IMR-90 (cell line): ENCODE measurements at regions not wholly inside any gene's neighbourhood (a gene's known extent, or its start where the extent isn't known, plus 50 kb on each side); places are given as distances from the start of the nearest gene placed in this dataset.

Source experiments
- FOS ChIP-seq: fragments of 150-350 bp; IDR thresholded peaks from 2 replicates; pipeline ENCODE4 v1.6.1; 2016; ENCODE audit warnings: low read depth, low read length
- MAZ ChIP-seq: IDR thresholded peaks from 2 replicates; pipeline ENCODE4 v1.6.1; 2012; ENCODE audit warnings: low read depth, mild to moderate bottlenecking, low read length, improper control_type of control experiment, moderate library complexity, borderline replicate concordance
- MXI1 ChIP-seq: IDR thresholded peaks from 2 replicates; pipeline ENCODE4 v1.6.1; 2012; ENCODE audit warnings: low read depth, mild to moderate bottlenecking, low read length, moderate library complexity, borderline replicate concordance
- NFE2L2 ChIP-seq: fragments of 150-350 bp; IDR thresholded peaks from 2 replicates; pipeline ENCODE4 v1.6.1; 2016; ENCODE audit warnings: low read depth, mild to moderate bottlenecking, low read length
- POLR2A ChIP-seq: IDR thresholded peaks from 2 replicates; pipeline ENCODE4 v1.6.1; 2012; ENCODE audit warnings: mild to moderate bottlenecking, low read depth, low read length
- RAD21 ChIP-seq: IDR thresholded peaks from 2 replicates; pipeline ENCODE4 v1.6.1; 2012; ENCODE audit warnings: low read length, improper control_type of control experiment
- RCOR1 ChIP-seq: IDR thresholded peaks from 2 replicates; pipeline ENCODE4 v1.6.1; 2012; ENCODE audit warnings: mild to moderate bottlenecking, low read length, improper control_type of control experiment; ENCODE audit not compliant: insufficient replicate concordance
- SMC3 ChIP-seq: fragments of 150-350 bp; IDR thresholded peaks from 2 replicates; pipeline ENCODE4 v1.6.1; 2016; ENCODE audit warnings: low read depth, mild to moderate bottlenecking, antibody characterized with exemption, low read length, moderate library complexity
- TF ChIP-seq, protein P1 (sequence below): conservative IDR thresholded peaks from 2 replicates; pipeline ENCODE4 v1.5.1; 2012; ENCODE audit warnings: mild to moderate bottlenecking, low read depth, low read length, improper control_type of control experiment
- TF ChIP-seq, protein P2 (sequence below): fragments of 150-350 bp; IDR thresholded peaks from 2 replicates; pipeline ENCODE4 v1.6.1; 2017; ENCODE audit warnings: mild to moderate bottlenecking, antibody characterized with exemption, low read length, low read depth

GRCh38 chr4:53711926-53712325 is 120.6 kb upstream of the LNX1 start:
- TF ChIP-seq NFE2L2 (no peak), POLR2A (no peak), SMC3 (no peak), MXI1 (no peak), MAZ (no peak), FOS (no peak), RCOR1 (no peak), RAD21 (no peak)
- TF ChIP-seq, protein P1, sequence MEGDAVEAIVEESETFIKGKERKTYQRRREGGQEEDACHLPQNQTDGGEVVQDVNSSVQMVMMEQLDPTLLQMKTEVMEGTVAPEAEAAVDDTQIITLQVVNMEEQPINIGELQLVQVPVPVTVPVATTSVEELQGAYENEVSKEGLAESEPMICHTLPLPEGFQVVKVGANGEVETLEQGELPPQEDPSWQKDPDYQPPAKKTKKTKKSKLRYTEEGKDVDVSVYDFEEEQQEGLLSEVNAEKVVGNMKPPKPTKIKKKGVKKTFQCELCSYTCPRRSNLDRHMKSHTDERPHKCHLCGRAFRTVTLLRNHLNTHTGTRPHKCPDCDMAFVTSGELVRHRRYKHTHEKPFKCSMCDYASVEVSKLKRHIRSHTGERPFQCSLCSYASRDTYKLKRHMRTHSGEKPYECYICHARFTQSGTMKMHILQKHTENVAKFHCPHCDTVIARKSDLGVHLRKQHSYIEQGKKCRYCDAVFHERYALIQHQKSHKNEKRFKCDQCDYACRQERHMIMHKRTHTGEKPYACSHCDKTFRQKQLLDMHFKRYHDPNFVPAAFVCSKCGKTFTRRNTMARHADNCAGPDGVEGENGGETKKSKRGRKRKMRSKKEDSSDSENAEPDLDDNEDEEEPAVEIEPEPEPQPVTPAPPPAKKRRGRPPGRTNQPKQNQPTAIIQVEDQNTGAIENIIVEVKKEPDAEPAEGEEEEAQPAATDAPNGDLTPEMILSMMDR: no peak
- TF ChIP-seq, protein P2, sequence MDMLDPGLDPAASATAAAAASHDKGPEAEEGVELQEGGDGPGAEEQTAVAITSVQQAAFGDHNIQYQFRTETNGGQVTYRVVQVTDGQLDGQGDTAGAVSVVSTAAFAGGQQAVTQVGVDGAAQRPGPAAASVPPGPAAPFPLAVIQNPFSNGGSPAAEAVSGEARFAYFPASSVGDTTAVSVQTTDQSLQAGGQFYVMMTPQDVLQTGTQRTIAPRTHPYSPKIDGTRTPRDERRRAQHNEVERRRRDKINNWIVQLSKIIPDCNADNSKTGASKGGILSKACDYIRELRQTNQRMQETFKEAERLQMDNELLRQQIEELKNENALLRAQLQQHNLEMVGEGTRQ: no peak
